Stimulated activated CD8-positive, alpha-beta memory T cell treated with anti-CD3 and anti-CD28 coated beads, Interleukin-15, amount 100 ng/mL, for 1 hour (primary cell): ENCODE measurements at regions not wholly inside any gene's neighbourhood (a gene's known extent, or its start where the extent isn't known, plus 50 kb on each side); places are given as distances from the start of the nearest gene placed in this dataset.
"Not testable (repeated sequence)": the region's sequence is repeated elsewhere in the genome, so short reads cannot be mapped to it uniquely, and the experiment has no call there.

ENCODE experiments used
- DNase-seq: peaks from one replicate; pipeline ENCODE4 v3.0.0-alpha.2; 2020; ENCODE audit warnings: low read depth

DNA sequence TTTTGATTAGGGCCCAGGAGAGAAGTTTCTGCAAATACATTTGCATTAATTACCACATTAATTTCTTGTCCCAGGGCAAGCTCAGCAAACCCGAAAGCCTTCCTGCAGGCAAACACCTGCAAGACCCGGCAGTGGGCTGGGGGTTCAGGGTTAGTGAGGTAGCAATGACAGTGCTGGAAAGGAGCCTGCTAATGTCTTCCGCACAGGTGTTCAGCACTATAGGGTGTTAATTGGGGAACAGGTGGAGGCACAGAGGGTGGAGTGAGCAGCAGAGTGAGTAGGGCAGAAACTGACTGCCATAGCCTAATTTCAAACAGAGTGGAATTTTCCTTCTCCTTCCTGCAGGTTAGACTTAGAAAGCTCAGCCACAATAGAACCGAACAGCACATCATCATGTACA, 50.9 kb upstream of the UBASH3B start:
- DNase-seq = no peak

DNA sequence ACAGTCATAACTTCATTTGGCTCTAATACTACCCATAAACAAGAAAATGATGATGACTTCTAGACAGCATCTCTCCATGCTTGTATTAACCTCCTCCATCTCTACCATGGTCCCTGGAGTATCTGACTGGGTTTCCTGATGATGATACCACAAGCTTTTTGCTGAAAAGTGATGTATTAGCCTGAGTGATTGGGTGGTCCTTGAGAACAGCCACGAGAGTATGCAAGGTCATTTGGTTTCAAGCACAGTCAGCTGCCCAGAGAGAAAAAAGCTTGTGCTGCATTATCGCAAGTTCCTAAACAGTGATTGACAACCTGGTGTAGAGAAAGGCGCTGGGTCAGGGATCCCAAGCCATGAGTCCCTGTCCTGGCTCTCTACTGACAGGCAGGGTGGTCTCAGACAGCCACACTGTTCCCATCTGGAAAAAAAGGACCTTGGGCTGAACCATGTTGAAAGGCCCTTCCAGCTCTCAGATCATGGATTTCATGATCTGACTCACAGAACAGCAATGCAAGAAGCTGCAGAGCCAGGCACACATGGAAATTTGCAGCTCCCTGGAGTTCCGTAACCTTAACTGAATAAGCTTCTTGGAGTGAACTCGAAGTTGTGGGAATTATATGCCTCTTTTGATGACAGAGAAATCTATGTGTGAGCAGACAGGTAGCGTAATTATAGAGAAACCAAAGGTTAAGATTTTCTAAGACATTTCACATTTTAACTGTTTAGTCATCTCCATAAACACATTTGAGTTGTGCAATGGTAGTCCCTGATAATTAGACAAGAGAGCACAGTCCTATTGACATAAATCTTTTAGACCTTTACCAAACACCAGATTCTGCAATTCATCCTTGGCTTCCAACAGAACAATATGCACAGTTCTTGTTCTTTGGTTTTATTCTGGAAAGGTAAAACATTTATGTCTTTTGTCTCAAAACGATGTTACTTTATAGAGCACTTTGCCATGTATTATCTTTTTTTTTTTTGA, 54.1 kb upstream of the UBASH3B start:
- no peak for DNase-seq

DNA sequence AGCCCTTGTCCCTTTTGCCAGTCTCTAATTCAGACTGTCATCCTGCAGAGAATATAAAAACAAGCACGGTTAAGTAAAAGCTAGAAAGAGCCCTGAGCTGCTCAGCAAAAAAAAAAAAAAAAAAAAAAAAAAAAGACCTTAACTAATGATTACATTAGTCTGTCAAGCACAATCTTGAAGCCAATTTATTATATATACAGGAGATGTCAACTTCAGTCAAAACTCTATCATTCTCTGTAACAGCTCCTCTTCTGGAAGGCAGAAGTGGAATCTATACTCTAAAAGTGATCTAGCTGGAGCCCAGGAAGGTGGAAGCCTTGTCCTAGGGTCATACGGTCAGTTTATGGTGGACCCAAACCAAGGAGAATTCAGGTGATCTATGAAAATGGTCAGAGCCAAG, 55.2 kb upstream of the UBASH3B start:
- DNase-seq = no peak

DNA sequence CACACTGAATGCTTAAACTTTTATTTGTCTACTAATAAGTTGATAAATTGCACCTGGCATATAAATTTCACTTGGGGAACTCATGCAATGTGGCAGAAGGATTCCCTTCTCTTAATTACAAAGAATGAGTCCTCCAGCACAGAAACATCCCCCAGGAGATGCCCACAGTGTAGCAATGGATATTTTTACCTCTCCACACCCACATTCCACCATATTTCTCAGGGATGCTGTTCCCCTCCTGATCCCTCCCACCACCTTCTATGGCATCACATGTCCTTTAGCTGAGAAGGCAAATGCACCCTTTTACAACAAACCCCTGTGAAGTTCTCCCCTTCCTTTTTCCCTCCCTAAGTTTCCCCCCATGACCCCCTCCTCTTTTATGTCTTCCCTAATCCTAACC, 56.1 kb upstream of the UBASH3B start:
- no peak for DNase-seq

DNA sequence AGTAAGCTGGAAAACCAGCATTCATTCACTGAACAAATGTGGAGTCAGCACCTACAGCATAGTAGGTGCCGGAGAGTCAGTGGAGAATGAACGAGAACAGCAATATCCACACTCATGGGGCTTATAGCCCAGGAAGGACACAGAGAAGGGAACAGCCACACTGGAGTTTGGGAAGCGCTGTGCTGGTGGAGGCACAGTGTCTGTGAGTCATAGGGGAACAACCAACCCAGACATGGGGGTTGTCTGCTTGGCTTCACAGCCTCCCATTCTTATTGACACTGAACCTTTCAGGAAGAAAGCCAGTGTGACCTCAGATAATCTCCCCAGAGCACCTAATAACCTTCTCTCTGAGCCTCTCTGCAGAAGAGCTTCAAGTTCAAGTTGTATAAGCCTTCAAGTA, 56.6 kb upstream of the UBASH3B start:
- no peak for DNase-seq

DNA sequence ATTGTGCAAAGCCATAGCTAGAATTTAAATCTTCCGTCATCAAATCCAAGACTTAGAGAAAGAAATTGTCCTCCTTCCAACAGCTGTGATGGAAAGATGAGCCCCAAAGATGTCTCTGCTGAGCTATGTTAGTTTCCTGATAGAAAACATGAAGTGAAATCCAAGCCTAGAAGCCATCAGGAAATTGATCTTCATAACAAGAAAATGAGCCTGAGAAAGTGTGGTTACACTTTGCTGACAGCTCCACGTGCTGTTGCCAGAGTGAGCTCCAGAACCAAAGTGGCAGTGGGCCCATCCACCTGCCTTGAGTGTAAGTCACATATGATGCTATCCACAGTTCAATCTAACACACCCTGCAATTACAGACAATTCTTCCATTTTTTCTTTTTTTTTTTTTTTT, 58.0 kb upstream of the UBASH3B start:
- DNase-seq = no peak

DNA sequence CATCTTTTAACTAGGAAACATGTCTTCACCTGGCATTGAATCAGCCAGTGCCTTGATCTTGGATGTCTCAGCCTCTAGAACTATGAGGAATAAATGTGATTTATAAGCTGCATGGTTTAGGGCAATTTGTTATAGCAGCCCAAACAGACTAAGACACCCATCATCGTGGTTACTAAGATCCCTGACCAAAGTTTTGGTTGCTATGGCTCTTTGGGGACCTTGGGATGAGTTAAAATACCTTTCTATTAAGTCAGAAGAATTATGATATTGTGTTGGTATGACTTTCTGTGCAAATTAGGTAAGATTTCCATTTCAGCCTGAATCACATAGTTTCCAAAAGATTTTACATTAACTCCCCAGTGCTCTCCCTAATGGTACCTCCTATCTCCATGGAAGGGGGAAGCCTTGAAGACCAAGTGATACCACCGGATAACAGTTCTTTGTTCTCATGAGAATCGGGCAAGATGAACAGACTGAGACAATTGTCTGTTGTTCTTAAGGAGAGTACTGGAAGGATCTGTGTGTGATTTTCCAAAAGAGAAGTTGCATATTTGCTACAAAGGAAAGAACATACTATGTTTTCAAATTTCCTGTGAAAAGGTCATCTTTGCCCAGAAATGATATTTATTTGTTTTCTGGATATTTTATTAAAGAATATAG, 60.4 kb upstream of the UBASH3B start:
- no peak for DNase-seq

DNA sequence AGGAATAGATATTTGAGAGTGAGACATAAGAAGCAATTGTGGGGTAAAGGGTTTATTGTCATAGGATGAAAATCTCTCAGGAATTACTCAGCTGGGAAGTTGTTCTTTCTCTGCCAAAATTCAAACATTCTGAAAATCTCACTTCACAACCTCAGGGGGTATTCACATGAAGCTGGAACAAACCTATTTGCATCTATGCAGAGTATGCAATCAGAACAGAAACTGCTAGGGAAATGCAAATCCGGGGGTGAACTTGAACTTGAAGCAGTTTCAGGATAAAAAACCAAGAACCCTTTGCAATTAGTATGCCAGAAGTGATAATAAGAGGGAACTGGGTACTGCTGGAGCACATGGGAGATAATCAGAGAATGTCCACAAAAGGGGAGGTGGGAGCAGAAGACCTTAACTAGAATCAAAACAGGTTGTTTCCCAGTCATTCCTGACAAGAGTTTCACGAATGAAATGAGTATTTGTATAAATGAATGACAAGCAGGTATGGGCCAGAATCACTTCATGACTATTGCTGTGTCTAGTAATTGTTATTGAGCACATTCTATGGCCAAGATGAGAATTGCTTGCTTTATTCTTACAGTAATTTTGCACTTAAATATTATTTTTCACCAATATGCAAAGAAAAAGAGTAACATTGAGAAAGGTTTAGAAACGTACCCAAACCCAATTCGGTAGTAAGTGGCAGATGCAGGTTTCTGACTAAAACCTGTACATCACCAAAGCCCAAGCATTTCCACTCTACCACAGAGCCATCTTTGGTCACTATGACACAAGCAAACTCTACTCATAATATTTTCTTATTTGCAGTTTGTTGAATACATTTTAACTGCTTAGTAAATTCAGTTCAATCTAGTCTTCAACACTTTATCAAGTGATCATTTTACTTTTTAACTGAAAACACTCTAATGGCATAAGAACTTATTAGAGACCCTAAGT, 61.8 kb upstream of the UBASH3B start:
- DNase-seq = no peak

DNA sequence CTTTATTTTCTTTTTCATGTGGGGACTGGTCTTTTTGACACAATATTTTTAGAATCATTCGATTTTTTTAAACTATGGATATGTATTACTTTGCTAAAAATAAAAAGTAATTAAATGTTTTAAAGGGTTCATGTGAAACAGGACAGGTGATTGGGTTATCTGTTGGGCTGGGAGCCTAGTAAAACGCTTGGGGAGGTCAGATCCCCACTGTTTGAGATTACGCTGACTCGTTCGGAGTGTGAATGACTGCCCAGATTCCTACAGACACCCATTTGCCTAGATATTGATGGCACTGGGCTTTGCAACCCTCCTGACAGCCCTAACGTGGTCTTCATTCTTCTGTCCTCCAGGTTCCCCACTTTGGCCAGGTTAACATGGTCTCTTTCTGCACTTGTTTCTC, 62.9 kb upstream of the UBASH3B start:
- DNase-seq = no peak

DNA sequence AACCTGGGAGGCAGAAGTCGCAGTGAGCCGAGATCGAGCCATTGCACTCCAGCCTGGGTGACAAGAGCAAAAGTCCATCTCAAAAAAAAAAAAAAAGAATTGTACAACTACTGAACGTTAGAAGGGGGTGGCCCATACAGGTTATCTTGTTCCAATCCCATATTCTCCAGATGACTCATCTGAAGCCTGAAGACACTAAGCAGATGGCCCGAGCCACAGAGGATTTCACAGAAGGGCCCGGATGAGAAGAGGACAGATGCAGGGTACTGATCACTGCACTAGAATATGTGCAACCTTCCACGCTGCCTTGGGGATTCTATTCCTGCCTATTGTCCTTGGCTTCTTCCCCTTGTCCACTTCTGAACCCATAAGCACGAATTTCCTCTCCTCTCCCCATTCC, 70.9 kb upstream of the UBASH3B start:
- no peak for DNase-seq

DNA sequence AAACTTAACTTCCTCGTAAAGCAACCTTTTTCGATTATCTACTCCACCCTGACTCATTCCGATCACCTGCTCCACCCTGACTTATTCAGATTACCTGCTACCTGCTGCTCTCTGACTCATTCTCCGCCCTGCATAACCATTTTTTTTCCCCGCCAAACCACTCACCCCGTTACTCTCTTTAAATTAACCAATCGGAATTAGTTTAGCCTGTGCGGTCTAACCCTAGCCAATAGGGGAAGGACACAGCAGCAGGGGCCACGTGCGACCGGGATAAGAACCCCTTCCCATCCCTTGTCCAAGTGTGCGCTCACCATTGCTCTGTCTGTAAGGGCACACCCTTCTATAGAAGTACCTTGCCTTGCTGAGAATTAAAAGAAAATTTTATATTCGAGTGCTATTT, 75.5 kb upstream of the UBASH3B start:
- DNase-seq = not testable (repeated sequence)

DNA sequence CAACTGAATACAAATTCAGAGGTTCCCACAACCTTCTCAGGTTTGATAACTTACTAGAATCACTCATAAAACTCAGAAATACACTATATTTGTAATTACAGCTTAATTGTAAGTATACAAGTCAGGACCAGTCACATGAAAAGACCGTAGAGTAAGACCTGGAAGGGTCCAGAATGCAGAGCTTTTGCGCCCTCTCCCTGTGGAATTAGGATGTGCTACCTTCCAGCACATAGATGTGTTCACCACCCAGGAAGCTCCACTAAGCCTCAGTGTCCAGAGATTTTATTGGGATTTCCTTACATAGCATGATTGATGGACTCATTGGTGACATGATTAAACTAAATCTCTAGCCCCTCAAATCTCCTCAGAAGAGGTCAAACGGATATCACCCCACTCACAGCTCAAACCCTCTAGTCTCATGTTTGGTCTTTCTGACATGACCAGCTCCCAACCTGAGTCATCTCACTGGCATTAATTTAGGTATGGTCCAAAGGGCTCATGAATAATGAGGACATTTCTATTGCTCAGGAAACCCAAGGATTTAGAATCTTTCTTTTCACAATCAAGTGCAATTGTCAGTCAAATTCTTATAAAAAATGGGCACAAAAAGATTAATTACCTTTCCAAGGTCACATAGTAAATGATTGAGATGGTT, 77.2 kb upstream of the UBASH3B start:
- no peak for DNase-seq

DNA sequence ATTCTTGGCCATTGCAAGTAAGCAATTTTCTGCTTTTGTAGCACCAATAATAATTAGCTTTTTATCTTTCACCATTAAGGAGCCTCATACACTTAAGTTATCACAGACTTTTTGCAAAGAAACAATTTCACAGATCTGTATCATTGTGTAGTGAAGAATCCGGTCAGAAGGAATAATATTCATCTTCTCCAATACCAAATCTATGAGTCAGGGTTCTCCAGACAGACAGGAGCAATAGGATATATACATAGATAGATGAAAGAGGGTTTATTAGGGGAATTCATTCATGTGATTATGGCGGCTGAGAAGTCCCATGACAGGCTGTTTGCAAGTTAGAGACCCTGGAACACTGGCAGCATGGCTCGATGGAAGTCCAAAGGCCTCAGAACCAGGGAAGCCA, 82.9 kb upstream of the UBASH3B start:
- no peak for DNase-seq

DNA sequence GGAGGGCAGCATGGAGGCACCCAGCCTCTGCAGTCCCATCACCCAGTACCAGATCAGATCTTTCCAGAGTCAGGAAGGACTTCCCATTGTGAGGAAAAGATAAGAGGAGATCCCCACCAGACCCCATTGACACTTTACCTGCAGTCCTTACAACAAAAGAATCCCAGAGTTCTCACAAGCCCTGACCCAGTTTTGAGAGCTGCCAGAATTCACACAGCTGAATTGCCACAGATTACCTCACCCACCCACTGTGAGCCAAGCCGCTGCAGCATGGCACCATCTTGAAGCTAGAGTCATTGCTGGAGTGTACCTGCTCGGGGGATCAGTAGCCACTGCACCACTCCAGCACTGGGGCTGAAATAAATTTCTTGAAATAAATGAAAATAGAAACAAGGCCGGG, 91.8 kb upstream of the UBASH3B start:
- DNase-seq = no peak

DNA sequence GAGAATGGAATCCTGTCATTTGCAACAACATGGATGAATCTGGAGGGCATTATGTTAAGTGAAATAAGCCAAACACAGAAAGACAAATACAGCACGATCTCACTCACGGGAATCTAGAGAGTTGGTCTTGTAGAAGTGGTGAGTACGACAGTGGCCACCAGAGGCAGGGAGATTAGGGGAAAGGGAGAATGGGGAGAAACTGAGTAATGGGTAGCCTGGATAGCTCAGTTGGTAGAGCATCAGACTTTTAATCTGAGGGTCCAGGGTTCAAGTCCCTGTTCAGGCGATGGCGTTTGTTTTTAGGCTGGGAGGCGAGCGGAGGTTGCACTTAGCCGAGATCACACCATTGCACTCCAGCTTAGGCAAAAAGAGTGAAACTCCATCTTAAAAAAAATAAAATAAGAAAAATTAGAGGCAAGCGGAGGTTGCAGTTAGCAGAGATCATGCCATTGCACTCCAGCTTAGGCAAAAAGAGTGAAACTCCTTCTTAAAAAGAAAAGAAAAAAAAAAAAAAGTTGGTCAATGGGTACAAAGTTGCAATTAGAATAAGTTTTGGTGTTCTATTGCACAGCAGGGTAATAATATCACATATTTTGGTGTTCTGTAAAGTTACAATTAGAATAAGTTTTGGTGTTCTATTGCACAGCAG, 95.7 kb upstream of the UBASH3B start:
- no peak for DNase-seq

DNA sequence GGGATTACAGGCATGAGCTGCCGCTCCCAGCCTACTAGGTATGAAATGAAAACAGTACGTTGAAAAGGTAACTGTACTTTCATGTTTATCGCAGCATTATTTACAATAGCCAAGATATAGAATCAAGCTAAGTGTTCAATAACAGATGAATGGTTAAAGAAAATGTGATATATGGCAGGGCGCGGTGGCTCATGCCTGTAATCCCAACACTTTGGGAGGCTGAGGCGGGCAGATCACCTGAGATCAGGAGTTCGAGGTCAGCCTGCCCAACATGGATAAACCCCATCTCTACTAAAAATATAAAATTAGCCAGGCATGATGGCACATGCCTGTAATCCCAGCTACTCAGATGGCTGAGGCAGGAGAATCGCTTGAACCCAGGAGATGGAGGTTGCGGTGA, 96.3 kb upstream of the UBASH3B start:
- DNase-seq = not testable (repeated sequence)

DNA sequence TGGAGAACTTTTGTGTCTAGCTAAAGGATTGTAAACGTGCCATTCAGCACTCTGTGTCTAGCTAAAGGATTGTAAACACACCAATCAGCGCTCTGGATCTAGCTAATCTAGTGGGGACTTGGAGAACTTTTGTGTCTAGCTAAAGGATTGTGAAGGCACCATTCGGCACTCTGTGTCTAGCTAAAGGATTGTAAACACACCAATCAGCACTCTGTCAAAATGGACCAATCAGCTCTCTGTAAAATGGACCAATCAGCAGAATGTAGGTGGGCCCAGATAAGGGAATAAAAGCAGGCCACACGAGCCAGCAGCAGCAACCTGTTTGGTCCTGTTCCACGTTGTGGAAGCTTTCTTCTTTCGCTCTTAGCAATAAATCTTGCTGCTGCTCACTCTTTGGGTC, 98.4 kb upstream of the UBASH3B start:
- not testable (repeated sequence) for DNase-seq

DNA sequence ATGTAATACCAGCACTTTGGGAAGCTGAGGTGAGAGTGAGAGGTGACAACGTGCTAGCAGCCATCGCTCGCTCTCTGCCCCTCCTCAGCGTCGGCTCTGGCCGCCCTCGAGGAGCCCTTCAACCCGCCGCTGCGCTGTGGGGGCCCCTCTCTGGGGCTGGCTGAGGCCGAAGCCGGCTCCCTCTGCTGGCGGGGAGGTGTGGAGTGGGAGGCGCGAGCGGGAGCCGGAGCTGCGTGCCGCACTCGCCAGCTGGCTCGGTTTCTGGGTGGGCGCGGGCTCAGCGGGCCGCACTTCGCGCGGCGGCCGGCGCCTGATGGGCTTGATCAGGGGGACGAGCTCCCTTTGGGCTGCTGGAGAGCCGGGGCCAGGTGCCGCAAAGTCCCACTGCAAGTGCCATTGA, 98.9 kb upstream of the UBASH3B start:
- no peak for DNase-seq

DNA sequence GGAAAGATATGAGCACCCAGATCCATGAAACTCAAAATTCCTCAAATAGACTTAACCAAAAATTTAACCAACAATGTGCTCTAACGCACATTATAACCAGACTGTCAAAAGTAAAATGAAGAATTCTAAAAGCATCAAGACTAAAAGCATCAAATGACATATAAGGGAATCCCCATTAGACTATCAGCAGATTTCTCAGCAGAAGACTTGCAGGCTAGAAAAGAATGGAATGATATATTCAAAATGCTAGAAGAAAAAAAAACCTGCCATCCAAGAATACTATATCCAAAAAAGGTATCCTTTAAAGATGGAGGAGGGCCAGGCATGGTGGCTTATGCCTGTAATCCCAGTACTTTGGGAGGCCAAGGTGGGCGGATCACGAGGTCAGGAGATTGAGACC, 117.5 kb upstream of the UBASH3B start:
- no peak for DNase-seq

DNA sequence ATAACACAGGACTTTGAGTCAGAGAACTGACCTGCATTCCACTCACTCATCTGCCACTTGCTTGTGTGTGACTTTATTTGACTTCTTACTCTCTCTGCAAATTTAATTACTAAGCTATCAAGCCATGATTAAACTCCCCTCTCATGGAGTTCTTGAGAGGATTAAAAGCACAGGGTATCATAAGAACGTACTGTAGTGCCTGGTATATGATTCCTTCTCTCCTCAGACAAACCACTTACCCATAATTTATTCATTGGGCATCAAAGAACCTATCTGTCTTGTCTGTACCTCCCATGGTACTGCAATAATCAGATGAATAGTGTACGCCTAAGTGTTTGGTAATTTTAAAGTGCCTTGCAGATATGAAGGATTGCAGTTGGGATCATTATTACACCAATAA, 130.6 kb upstream of the UBASH3B start:
- no peak for DNase-seq
